ENCODE measurements at regions not wholly inside any gene's neighbourhood (a gene's known extent, or its start where the extent isn't known, plus 50 kb on each side); places are given as distances from the start of the nearest gene placed in this dataset.

DNA sequence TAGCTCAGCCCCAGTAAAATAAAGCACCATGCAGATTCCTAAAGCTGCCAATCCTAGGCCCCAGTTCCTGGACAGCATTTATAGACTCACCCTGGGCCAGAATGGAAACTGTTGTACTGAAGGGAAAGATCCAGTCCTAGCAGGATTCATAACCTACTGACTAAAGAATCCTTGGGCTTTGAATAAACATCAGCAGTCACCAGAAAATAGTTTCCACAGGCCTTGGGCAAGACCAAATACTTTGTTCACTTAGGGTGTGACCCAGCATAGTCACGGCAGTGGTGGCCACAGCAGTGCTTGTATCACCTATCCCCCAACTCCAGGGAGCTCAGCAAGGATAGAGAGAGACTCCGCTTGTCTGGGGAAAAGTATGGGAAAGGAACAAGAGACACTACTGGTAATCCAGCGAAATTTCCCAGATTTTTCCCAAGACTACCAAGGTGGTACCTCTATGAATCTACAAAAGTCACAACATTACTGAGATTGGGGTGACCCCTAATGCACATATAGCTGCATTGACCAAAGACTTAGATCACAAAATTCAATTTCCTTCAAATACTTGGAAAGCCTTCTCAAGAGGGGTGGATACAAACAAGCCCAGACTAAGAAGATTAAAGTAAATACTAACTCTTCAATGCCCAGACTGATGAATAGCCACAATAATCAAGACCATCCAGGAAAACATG is 748.1 kb upstream of the LRATD1 start:
- DNase-seq (ENCODE audit: low spot score) = no peak

DNA sequence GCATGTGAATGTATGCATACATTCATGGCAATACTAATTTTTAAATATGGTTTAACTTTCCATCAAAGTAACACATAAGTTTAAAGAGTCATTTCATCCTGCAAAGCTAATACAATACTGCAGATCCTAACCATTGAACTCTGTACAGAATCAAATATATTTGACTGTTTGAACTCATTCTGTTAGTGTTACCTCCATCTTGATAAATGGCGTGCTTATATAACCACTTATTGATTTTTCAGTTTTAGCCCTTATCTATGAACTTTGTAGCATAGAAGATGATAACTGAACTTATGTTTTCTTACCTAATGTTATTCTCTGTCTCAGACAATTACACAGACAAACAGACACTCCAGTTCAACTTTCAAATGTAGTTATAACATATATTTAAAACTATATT is 731.0 kb upstream of the LRATD1 start:
- DNase-seq (ENCODE audit: low spot score) = no peak

- DNase-seq (ENCODE audit: low spot score) = no peak
Observed at GRCh38 chr2:13905831-13906230, 726.7 kb upstream of the LRATD1 start.

- DNase-seq (ENCODE audit: low spot score) = no peak
Observed at GRCh38 chr2:13916066-13916465, 716.5 kb upstream of the LRATD1 start.

- DNase-seq (ENCODE audit: low spot score) = no peak
Observed at GRCh38 chr2:13917958-13918357, 714.6 kb upstream of the LRATD1 start.

GRCh38 chr2:13919981-13920382 is 712.5 kb upstream of the LRATD1 start:
- DNase-seq (ENCODE audit: low spot score) = no peak

- no peak for DNase-seq (ENCODE audit: low spot score)
Observed at GRCh38 chr2:13921245-13921644, 711.3 kb upstream of the LRATD1 start.

DNA sequence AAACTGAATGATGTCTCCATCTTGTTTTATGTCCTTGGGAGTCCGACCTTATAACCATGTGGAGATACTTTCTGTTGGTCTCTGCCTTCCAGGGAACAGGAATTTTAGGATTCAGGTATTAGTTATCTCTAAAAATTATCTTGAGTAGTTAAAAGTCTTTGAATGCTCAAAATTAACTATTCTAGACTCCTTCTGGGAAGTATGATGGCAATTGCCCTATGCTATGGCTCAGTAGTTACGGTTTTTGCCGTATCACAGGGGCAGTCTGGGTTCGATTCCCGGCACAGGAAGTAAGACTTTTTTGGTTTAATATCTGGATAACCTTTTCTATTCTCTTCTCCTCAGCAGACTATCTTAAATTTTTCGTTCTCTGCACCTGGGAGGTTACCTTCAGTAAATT is 708.7 kb upstream of the LRATD1 start:
- no peak for DNase-seq (ENCODE audit: low spot score)

DNA sequence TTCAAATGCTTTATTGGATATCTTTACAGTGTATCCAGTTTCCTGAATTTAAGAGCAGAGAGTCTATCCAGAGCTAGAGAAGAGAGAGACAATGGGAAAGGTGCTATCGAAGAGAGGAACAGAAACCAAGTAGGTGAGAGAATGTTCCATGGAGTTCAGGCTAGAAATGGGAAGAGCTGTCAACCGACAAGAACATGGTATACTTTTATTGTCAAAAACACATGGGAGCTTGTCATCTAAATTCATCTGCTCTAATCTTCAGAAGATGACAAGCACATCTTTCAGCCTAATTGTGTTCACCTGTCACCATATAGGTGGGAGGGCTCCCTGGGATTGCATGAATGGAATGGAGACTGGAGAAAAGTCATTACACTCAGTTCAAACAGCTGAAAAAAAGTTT is 690.4 kb upstream of the LRATD1 start:
- no peak for DNase-seq (ENCODE audit: low spot score)

- no peak for DNase-seq (ENCODE audit: low spot score)
Observed at GRCh38 chr2:13950761-13951160, 681.8 kb upstream of the LRATD1 start.

DNA sequence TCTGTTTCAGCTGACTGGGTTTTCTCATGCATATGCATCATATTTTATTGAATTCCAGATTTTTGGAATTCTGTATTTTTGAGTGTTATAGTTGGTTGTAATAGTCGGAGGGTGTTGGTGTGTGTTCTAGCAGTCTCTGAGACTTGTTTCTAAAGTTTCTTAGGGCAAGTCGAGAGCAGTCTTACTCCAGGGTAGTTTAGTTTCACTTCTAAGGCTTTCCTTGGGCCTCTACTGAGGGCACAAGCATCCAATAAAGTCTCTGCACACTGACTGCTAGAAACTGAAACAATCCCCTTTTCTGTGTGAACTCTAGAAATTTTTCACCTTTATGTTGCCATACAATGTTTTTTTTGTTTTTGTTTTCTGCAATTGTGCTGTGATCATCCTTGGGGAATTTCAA is 663.7 kb upstream of the LRATD1 start:
- DNase-seq (ENCODE audit: low spot score) = no peak

GRCh38 chr2:13986119-13986720 is 646.3 kb upstream of the LRATD1 start:
- DNase-seq (ENCODE audit: low spot score) = no peak

DNA sequence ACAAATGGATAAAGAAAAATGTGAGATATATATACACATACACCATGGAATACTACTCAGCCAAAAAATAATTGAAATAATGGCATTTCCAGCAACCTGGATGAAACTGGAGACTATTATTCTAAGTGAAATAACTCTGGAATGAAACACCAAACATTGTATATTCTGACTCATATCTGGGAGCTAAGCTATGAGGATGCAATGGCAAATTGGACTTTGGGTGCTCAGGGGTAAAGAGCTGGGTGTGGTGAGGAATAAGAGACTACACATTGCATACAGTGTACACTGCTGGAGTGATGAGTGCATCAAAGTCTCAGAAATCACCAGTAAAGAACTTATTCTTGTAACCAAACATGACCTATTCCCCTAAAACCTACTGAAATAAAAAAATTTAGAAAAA is 636.0 kb upstream of the LRATD1 start:
- DNase-seq (ENCODE audit: low spot score) = no peak

GRCh38 chr2:14011190-14011589 is 621.3 kb upstream of the LRATD1 start:
- DNase-seq (ENCODE audit: low spot score) = no peak

DNA sequence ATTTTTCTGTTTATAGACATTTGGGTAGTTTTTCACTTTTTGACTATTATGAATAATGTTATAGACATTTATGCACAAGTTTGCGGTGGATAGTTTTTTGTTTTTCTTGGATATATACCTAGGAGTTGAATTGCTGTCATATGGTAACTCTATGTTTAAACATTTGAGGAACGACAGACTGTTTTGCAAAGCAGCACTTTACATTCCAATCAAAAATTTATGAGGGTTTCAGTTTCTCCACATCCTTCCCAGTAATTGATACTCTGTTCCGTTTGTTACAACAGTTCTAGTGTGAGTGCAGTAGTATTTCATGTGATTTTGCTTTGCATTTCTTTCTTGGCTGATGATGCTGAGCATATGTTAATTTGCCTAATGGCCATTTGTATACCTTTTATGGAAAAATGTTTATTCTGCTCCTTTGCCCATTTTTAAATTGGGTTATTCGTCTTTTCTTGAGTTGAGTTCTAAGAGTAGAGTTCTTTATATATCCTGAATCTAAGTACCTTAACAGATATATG is 617.3 kb upstream of the LRATD1 start:
- DNase-seq (ENCODE audit: low spot score) = no peak

DNA sequence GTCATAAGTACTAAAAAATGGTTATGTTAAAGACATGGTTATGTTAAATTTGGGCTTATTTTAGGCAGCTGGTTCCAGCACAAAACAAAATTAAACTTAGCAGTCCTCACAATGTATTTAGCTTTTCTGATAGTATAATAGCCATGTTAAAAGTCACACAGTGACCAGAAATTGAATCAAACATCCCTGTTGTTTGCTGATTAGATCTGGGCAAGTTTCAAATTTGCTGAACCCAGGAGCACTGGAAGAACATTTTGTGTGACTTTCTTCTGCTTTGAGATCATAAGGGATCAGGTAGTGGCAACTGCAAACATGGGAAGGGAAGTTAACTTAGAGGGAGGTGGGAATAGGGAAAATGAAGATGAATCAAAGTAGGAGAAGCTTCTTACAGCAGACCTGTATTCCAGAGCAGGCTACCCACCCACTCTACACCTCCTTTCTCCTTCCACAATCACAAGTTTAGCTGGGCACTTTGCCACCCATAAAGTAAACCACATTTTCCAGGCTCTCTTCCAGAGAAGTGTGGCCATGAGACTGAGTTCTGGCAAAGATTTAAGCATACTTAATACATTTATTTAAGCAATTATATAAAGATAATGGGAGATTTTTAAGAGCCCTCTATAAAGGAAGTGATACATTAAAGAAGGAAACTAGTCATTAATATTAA is 616.1 kb upstream of the LRATD1 start:
- no peak for DNase-seq (ENCODE audit: low spot score)

DNA sequence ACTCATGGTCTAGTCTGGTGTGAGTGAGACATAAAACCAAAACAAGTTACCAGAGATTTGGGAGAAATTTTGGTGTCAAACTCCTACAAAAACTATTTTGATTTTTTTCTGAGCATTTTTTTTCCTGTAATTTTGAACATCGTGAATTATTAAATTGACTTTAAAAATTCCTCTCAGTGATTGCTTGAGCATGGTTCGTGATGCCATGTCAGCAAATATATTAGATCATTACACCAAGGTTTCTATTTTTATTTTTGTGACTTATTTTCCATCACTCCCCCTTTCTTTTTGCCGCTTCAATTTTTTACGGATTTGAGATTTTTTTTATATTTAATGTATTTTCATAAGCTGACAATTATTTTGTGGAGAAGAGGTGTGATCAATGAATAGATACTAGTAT is 613.9 kb upstream of the LRATD1 start:
- no peak for DNase-seq (ENCODE audit: low spot score)

- DNase-seq (ENCODE audit: low spot score) = no peak
Observed at GRCh38 chr2:14023558-14023957, 609.0 kb upstream of the LRATD1 start.

- DNase-seq (ENCODE audit: low spot score) = no peak
Observed at GRCh38 chr2:14039134-14039533, 593.4 kb upstream of the LRATD1 start.

GRCh38 chr2:14047491-14047890 is 585.0 kb upstream of the LRATD1 start:
- no peak for DNase-seq (ENCODE audit: low spot score)

GRCh38 chr2:14051401-14051800 is 581.1 kb upstream of the LRATD1 start:
- no peak for DNase-seq (ENCODE audit: low spot score)

DNA sequence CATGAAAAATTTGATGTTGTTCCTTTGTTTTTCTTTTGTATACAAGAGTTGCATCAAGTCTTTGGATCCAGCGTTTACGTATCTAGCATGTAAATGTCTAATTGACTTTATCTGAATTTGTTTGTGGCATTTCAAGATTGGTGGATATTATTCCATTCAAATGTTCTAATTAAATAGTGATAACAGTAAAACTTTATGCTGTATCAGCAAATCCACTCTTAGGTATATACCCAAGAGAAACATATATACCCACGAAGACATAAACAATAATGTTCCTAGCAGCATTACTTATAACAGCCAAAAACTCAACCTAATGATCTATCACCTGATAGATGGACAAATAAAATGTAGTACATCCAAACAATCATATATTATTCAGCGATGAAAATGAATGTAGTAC is 579.4 kb upstream of the LRATD1 start:
- DNase-seq (ENCODE audit: low spot score) = no peak

- no peak for DNase-seq (ENCODE audit: low spot score)
Observed at GRCh38 chr2:14064346-14064745, 568.2 kb upstream of the LRATD1 start.
